22Rv1 (cell line): ENCODE measurements at regions not wholly inside any gene's neighbourhood (a gene's known extent, or its start where the extent isn't known, plus 50 kb on each side); places are given as distances from the start of the nearest gene placed in this dataset.

ENCODE experiments used
- H3K27ac ChIP-seq: fragments of 450-650 bp; 2 replicates; pipeline ENCODE4 v1.5.1; 2017
- ZFX ChIP-seq: fragments of 450-650 bp; IDR thresholded peaks from 2 replicates; pipeline ENCODE4 v1.6.1; 2017; ENCODE audit warnings: antibody characterized with exemption, borderline replicate concordance
- TF ChIP-seq, protein P1 (sequence below): fragments of 450-650 bp; IDR thresholded peaks from 2 replicates; pipeline ENCODE4 v1.5.1; 2017; ENCODE audit warnings: mild to moderate bottlenecking

GRCh38 chr6:168826726-168827585, 386.0 kb downstream of the SMOC2 start:
- no peak overlapping the region for H3K27ac ChIP-seq
- TF ChIP-seq, protein P1, sequence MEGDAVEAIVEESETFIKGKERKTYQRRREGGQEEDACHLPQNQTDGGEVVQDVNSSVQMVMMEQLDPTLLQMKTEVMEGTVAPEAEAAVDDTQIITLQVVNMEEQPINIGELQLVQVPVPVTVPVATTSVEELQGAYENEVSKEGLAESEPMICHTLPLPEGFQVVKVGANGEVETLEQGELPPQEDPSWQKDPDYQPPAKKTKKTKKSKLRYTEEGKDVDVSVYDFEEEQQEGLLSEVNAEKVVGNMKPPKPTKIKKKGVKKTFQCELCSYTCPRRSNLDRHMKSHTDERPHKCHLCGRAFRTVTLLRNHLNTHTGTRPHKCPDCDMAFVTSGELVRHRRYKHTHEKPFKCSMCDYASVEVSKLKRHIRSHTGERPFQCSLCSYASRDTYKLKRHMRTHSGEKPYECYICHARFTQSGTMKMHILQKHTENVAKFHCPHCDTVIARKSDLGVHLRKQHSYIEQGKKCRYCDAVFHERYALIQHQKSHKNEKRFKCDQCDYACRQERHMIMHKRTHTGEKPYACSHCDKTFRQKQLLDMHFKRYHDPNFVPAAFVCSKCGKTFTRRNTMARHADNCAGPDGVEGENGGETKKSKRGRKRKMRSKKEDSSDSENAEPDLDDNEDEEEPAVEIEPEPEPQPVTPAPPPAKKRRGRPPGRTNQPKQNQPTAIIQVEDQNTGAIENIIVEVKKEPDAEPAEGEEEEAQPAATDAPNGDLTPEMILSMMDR: no peak

DNA sequence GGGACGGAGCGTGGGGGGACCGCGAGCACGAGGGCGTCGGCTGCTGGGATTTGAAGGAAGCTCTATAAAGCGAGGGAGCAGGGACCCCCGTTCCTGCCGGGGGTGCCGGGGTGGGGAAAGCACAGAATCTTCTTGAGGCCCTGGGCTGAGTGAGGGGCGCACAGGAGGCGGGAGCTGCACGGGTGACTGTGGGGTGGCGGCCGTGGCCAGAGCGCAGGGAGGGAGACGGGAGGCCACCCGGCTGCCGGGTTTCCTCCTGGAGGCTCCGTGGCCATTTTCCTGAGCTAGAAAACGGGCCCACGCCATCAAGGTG, 385.1 kb downstream of the SMOC2 start:
- H3K27ac ChIP-seq: no peak overlapping the region
- TF ChIP-seq, protein P1: no peak
- TF ChIP-seq ZFX: no peak

DNA sequence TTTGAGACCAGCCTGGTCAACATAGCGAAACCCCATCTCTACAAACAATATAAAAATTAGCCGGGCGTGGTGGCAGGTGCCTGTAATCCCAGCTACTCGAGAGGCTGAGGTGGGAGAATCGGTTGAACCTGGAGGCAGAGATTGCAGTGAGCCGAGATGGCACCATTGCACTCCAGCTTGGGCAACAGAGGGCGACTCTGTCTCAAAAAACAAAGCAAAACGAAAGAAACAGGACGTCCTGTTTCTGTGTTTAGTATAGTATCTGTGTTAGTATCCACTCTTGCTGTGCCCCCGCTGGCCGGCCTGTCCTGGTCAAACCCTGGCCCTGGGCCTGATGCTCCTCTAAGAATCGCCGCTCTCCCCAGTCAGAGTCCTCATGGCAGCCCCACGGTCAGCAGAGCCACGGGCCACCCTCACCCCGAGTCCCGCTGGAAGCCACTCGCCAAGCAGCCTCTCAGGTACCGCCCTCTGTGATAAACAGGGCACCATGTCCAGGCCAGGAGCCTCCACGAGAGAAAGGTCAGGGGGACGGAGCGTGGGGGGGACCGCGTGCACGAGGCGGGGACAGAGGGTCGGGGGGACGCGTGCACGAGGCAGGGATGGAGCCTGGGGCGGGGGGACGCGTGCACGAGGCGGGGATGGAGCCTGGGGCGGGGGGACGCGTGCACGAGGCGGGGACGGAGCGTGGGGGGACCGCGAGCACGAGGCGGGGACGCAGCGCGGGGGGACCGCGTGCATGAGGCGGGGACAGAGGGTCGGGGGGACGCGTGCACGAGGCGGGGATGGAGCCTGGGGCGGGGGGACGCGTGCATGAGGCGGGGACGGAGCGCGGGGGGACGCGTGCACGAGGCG, 384.5 kb downstream of the SMOC2 start:
- H3K27ac ChIP-seq: no peak overlapping the region
- TF ChIP-seq ZFX: no peak
- TF ChIP-seq, protein P1: no peak

GRCh38 chr6:168823397-168824212, 382.6 kb downstream of the SMOC2 start:
- TF ChIP-seq, protein P1: no peak
- TF ChIP-seq ZFX: no peak
- no peak overlapping the region for H3K27ac ChIP-seq

- TF ChIP-seq, protein P1: no peak
- no peak for TF ChIP-seq ZFX
- no peak overlapping the region for H3K27ac ChIP-seq
These were observed 381.4 kb downstream of the SMOC2 start for GRCh38 chr6:168822376-168822775.

DNA sequence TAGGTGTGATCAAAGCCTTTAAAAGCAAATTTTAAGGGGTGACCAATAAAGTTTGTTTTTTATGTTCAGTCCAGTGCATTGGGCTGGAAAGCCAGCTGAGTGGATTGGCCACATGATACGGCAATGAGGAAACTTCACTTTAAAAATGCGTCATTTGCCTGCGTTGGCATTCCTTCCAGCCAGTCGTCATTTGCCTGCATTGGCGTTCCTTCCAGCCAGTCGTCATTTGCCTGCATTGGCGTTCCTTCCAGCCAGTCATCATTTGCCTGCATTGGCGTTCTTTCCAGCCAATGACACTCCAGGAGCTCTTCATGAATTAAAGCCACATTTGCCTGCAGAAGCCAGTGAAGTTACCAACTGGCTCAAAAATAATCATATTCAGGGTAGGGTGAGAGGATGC, 378.6 kb downstream of the SMOC2 start:
- no peak overlapping the region for H3K27ac ChIP-seq
- TF ChIP-seq, protein P1: no peak
- no peak for TF ChIP-seq ZFX
